Naive B cell (primary cell): ENCODE measurements at regions not wholly inside any gene's neighbourhood (a gene's known extent, or its start where the extent isn't known, plus 50 kb on each side); places are given as distances from the start of the nearest gene placed in this dataset.
"Not testable (repeated sequence)": the region's sequence is repeated elsewhere in the genome, so short reads cannot be mapped to it uniquely, and the experiment has no call there.

Experiments
- ATAC-seq, 2 donors: fragments of 150-1000 bp; cut with Tn5 transposase; 2 replicates each; pipeline ENCODE4 v1.10.0; 2021; ENCODE audit warnings: low read depth in 2 of 2, mild to moderate bottlenecking in 2 of 2, moderate library complexity in 2 of 2
- DNase-seq: peaks from one replicate; pipeline ENCODE4 v3.0.0; 2022
- H3K27ac Mint-ChIP-seq, 6 donors: one replicate each; pipeline ENCODE4 v1.8.0; 2020 to 2022; ENCODE audit warnings: mild to moderate bottlenecking in 6 of 6, mixed read lengths in 6 of 6, moderate library complexity in 5 of 6, inconsistent platforms in 2 of 6
- H3K27me3 Mint-ChIP-seq, 3 donors: one replicate each; pipeline ENCODE4 v1.8.0; 2021 to 2022; ENCODE audit warnings: mixed read lengths in 3 of 3, mild to moderate bottlenecking in 1 of 3
- H3K36me3 Mint-ChIP-seq, 2 donors: one replicate each; pipeline ENCODE4 v1.8.0; 2020 to 2022; ENCODE audit warnings: mixed read lengths in 2 of 2, inconsistent platforms in 1 of 2, mild to moderate bottlenecking in 1 of 2
- H3K4me1 Mint-ChIP-seq, 3 donors: one replicate each; pipeline ENCODE4 v1.8.0; 2020 to 2022; ENCODE audit warnings: mixed read lengths in 3 of 3, inconsistent platforms in 1 of 3, mild to moderate bottlenecking in 1 of 3, moderate library complexity in 1 of 3
- H3K4me3 Mint-ChIP-seq, 8 donors: one replicate each; pipeline ENCODE4 v1.8.0; 2020 to 2022; ENCODE audit warnings: mild to moderate bottlenecking in 8 of 8, mixed read lengths in 8 of 8, moderate library complexity in 8 of 8, inconsistent platforms in 2 of 8
- H3K9me3 Mint-ChIP-seq, 7 donors: one replicate each; pipeline ENCODE4 v1.8.0; 2020 to 2022; ENCODE audit warnings: mixed read lengths in 7 of 7, mild to moderate bottlenecking in 5 of 7, inconsistent platforms in 2 of 7, moderate library complexity in 1 of 7

DNA sequence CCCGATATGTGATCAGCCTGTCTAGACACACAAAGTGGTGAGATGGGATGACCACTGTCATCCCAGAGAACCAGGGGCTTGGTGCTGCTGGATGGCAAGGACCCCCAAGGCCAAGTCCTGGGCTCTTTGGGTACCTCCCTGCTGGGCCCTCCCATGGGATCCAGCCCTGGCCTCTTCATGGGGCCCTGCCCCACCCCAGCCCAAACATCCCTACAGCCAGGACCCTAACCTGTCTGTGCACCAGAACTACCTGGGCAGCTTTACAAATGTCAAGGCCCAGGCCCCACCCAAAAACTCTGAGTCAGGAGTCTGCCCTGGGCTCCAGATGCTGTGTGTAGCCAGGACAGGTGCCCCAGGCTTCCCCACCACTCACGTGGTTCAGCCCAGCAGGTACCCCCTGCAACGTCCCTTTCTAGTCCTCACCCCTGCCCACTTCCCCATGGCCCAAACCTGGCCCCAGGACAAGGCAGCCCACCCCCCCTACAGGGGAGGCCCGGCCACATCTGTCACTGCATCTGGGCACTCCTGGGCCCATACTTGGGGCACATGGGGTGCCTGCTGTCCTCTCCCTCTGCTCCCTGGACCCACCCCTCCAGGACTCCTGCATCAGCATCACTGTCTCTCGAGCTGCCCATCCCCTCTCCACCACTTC is 233.5 kb downstream of the TUBA3C start:
- no peaks in the 10 kb centered on the region for H3K36me3 Mint-ChIP-seq
- no peak overlapping the region for H3K4me3 Mint-ChIP-seq
- ATAC-seq (no peak), DNase-seq (no peak)
- H3K27ac Mint-ChIP-seq, result peak overlapping the region in 2 of 6 donors; percentile 52 to 90
- H3K9me3 Mint-ChIP-seq, result peaks cover 0 to 7% (median 2%) of the 10 kb centered on the region in 7 donors
- no peaks in the 10 kb centered on the region for H3K27me3 Mint-ChIP-seq
- peaks cover 0 to 4% (median 0%) of the 10 kb centered on the region in 3 donors for H3K4me1 Mint-ChIP-seq

DNA sequence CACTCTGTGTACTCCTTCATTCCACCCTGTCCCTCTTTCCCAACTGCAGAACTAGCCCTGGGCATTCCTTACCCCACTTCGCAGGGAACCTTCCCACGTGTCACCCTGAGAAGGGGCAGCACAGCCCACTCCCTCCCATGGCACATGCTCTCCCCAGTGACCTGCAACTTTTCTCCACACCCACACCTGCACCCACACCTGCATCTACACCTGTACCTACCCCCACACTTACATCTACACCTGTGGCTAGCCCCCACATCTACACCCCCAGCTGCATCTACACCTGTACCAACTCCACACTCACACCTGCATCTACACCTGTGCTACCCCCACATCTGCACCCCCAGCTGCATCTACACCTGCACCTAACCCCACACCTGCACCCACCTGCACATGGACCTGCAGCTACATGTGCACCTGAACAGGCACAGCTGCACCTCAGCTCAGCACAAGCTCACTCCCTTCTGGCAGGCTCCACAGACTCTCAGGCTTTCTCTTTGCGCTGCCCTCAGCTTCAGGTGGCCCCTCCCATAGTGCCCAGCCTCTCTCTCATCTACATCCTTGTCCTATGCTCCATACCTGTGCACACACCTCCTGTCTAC is 234.1 kb downstream of the TUBA3C start:
- Mint-ChIP-seq H3K4me1 (peaks cover 0 to 4% (median 0%) of the 10 kb centered on the region in 3 donors), H3K36me3 (no peaks in the 10 kb centered on the region), H3K27ac (peak overlapping the region in 1 of 6 donors; percentile 65), H3K27me3 (no peaks in the 10 kb centered on the region), H3K9me3 (peaks cover 0 to 7% (median 2%) of the 10 kb centered on the region in 7 donors), H3K4me3 (no peak overlapping the region)
- DNase-seq, result no peak
- no peak for ATAC-seq

DNA sequence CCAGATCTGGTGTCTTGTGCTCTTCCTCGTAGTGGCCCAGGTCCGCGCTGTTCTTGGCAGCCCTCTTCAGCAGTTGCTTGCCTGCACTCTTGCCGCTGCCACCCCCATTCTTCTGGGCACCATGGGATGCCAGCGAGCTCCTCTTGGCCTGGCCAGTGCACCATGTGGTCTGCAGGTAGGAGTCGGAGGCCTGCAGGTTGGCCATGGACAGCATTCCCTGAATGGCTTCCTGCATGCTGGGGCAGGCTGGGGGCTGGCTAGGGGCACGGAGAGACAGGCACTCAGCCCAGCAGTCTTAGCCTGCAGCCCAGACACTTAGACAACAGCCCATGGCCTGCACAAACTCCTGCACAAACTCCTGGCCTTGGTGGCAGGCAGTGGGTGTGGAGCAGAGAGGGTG is 234.9 kb downstream of the TUBA3C start:
- Mint-ChIP-seq H3K27me3 (no peaks in the 10 kb centered on the region), H3K9me3 (peaks cover 0 to 7% (median 2%) of the 10 kb centered on the region in 7 donors), H3K36me3 (no peaks in the 10 kb centered on the region), H3K4me3 (no peak overlapping the region), H3K4me1 (peaks cover 0 to 4% (median 0%) of the 10 kb centered on the region in 3 donors), H3K27ac (no peak overlapping the region)
- ATAC-seq (no peak), DNase-seq (no peak)

DNA sequence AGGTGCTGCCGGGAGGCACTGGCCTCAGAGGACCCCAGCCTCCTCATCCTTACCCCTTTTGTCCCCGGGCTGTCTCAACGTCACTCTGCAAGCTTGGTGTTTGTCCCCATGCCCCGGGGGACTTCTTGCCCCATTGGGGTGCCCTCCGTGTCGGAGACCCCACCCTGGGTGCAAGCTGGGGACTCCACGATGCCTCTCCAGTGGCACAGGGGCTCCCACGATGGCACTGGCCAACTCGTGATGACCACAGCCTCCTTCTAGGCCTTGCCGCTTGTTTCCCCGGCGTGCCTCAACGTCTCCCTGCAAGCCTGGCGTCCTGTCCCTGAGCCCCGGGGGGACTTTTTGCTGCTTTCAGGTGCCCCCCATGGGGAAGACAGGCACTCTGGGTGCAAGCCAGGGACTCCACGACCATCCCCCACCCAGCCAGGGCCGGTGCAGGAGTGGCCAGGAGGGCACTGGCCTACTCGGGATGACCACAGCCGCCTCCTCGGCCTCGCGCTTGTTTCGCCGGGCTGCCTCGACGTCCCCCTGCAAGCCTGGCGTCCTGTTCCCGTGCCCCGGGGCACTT is 237.0 kb downstream of the TUBA3C start:
- ATAC-seq (no peak), DNase-seq (no peak)
- peaks cover 0 to 4% (median 0%) of the 10 kb centered on the region in 3 donors for H3K4me1 Mint-ChIP-seq
- H3K27ac Mint-ChIP-seq, result no peak overlapping the region
- no peaks in the 10 kb centered on the region for H3K27me3 Mint-ChIP-seq
- no peaks in the 10 kb centered on the region for H3K36me3 Mint-ChIP-seq
- H3K4me3 Mint-ChIP-seq, result no peak overlapping the region
- peaks cover 0 to 7% (median 2%) of the 10 kb centered on the region in 7 donors for H3K9me3 Mint-ChIP-seq

DNA sequence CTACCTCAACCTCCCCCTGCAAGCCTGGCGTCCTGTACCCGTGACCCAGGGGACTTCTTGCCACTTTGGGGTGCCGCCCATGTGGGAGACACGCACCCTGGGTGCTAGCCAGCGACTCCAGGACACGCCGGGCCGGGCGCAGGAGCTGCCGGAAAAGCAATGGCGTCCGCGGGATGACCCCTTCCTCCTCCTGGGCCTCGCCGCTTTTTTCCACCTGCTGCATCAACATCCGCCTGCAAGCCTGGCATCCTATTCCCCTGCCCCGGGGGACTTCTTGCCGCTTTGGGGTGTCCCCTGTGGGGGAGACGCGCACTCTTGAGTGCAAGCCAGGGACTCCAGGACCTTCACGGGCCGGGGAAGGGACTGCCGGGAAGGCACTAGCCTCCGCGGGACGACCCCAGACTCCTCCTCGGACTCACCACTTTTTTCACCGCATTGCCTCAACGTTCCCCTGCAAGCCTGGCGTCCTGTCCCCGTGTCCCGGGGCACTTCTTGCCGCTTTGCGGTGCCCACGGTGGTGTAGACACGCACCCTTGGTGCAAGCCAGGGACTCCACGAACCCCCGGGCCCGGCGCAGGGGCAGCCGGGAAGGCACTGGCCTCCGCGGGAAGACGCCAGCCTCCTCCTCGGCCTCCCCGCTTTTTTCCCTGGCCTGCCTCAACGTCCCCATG is 237.8 kb downstream of the TUBA3C start:
- ATAC-seq (no peak), DNase-seq (no peak)
- Mint-ChIP-seq H3K4me3 (no peak overlapping the region), H3K27me3 (no peaks in the 10 kb centered on the region), H3K4me1 (peaks cover 0 to 4% (median 0%) of the 10 kb centered on the region in 3 donors), H3K36me3 (no peaks in the 10 kb centered on the region), H3K9me3 (peaks cover 0 to 7% (median 0%) of the 10 kb centered on the region in 7 donors), H3K27ac (no peak overlapping the region)

DNA sequence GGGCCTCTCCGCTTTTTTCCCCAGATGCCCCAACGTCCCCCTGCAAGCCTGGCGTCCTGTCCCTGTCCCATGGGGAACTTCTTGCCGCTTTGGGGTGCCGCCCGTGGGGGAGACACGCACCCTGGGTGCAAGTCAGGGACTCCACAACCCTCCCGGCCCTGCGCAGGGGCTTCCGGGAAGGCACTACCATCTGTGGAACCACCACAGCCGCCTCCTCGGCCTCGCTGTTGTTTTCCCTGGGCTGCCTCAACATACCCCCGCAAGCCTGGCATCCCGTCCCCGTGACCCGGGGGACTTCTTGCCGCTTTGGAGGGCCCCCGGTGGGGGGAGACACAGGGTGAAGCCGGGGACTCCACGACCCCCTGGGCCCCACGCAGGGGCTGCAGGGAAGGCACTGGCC is 238.4 kb downstream of the TUBA3C start:
- no peak overlapping the region for H3K27ac Mint-ChIP-seq
- H3K27me3 Mint-ChIP-seq, result no peaks in the 10 kb centered on the region
- no peak overlapping the region for H3K4me3 Mint-ChIP-seq
- peaks cover 0 to 7% (median 0%) of the 10 kb centered on the region in 7 donors for H3K9me3 Mint-ChIP-seq
- H3K36me3 Mint-ChIP-seq, result no peaks in the 10 kb centered on the region
- ATAC-seq, result no peak
- no peak for DNase-seq
- peaks cover 0 to 4% (median 0%) of the 10 kb centered on the region in 3 donors for H3K4me1 Mint-ChIP-seq

DNA sequence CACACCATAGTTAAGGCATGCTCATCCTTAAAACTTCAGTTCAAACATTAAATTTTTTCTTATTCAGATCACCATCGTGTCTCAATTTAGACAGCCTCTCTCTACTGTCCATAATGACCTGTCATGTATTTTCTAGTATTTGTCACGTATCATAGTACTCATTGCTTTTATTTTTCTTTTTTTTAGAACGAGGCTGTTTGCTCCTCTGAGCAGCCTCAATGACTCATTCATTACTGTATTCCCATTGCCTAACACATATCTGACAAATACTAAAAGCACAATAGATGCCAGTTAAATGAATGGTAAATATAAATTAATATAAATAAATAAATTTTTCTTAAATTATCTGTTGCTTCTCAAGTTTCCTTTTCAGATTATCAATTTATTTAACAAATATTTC is 245.5 kb downstream of the TUBA3C start:
- Mint-ChIP-seq H3K4me1 (no peaks in the 10 kb centered on the region), H3K27me3 (no peaks in the 10 kb centered on the region), H3K27ac (no peak overlapping the region), H3K36me3 (peaks cover 0 to 8% of the 10 kb centered on the region in 2 donors), H3K9me3 (peaks cover 0 to 15% (median 0%) of the 10 kb centered on the region in 7 donors), H3K4me3 (no peak overlapping the region)
- ATAC-seq (no peak), DNase-seq (no peak)

DNA sequence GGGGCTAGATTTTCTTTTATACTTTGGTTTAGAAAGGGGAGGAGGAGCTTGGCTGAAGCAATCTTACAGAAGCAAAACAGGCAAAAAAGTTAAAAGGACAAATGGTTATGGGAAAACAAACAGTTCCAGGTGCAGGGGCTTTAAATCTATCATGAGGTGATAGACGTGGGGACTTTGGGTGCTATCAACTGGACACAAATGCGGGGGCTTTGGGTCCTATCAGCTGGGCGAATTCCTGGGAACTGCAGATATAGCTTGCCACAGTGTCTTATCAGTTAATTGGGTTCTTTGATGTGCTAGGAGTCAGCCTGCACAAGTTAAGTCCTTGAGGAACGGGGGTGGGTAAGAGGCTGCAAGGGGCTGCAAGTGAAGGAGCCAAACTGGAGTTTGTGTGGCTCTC is 260.6 kb downstream of the TUBA3C start:
- no peak overlapping the region for H3K4me3 Mint-ChIP-seq
- peak overlapping the region in 1 of 6 donors; percentile 14 for H3K27ac Mint-ChIP-seq
- H3K4me1 Mint-ChIP-seq, result no peaks in the 10 kb centered on the region
- H3K36me3 Mint-ChIP-seq, result no peaks in the 10 kb centered on the region
- peaks cover 0 to 12% (median 0%) of the 10 kb centered on the region in 7 donors for H3K9me3 Mint-ChIP-seq
- no peaks in the 10 kb centered on the region for H3K27me3 Mint-ChIP-seq
- DNase-seq (no peak), ATAC-seq (no peak)

DNA sequence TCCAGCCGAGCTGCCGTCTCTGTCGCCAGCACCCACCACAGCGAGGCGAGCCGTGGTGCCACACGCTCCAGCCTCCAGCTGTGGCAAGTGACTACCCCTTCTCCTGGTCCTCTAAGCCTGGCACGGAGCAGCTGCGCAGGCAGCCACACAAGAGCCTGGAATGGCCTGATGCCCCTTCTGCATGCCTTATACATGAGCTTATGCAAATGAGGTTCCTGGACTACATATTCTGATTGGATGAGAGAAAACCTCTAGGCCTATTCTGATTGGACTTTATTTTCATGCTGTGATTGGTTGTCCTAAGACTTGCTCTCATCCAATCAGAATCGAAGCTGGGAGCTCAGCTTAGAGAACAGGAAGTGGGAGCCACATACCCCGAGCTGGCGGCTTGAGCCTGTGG is 276.5 kb downstream of the TUBA3C start:
- H3K4me1 Mint-ChIP-seq, H3K27me3 Mint-ChIP-seq, H3K4me3 Mint-ChIP-seq, DNase-seq, H3K27ac Mint-ChIP-seq, ATAC-seq: not testable (repeated sequence)
- H3K9me3 Mint-ChIP-seq, result peaks cover 18 to 40% (median 26%) of the 10 kb centered on the region in 7 donors
- peaks cover 0 to 19% of the 10 kb centered on the region in 2 donors for H3K36me3 Mint-ChIP-seq

DNA sequence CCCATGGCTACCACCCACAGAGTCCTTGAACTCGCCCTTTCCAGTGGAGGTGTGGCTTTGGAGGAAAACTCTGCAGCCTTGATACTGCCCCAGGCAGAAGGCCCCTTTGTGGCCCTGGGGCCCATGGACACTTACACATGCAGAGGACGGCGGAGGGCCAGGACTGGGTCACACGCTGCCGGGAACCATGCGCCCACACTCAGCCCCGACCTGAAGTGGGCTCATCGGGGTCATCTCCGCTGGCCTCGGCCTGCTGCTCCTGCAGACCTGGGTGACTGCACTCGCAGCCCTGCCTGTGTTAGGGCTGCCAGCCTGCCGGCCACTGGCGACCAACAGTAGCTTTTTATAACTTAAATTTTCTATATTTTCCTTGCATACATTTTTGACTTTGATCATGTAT is 286.2 kb downstream of the TUBA3C start:
- not testable (repeated sequence) for ATAC-seq, H3K4me1 Mint-ChIP-seq, DNase-seq, H3K36me3 Mint-ChIP-seq, H3K27me3 Mint-ChIP-seq, H3K27ac Mint-ChIP-seq, H3K4me3 Mint-ChIP-seq
- peaks cover 3 to 13% (median 7%) of the 10 kb centered on the region in 7 donors for H3K9me3 Mint-ChIP-seq

DNA sequence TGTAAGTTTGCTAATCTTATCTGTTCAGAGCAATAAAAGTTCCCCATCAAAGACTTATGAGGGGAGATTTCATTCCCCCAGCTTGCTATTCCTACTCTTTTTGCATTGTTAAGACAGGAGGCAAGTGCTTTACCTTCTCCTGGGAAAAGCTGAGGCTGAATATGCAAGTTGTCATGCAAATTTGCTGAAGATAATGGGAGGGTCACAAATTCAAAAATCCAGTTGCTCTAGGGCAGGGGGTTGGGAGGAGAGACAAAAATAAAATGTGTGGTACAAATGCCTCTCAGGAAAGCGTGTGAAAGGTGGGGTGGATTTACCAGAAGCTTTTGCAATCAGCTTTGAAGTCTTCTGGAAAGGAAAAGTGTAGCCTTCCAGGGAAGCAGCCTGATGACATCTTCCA is 290.4 kb downstream of the TUBA3C start:
- ATAC-seq, DNase-seq, H3K4me3 Mint-ChIP-seq, H3K27me3 Mint-ChIP-seq, H3K4me1 Mint-ChIP-seq, H3K36me3 Mint-ChIP-seq, H3K27ac Mint-ChIP-seq, H3K9me3 Mint-ChIP-seq: not testable (repeated sequence)

DNA sequence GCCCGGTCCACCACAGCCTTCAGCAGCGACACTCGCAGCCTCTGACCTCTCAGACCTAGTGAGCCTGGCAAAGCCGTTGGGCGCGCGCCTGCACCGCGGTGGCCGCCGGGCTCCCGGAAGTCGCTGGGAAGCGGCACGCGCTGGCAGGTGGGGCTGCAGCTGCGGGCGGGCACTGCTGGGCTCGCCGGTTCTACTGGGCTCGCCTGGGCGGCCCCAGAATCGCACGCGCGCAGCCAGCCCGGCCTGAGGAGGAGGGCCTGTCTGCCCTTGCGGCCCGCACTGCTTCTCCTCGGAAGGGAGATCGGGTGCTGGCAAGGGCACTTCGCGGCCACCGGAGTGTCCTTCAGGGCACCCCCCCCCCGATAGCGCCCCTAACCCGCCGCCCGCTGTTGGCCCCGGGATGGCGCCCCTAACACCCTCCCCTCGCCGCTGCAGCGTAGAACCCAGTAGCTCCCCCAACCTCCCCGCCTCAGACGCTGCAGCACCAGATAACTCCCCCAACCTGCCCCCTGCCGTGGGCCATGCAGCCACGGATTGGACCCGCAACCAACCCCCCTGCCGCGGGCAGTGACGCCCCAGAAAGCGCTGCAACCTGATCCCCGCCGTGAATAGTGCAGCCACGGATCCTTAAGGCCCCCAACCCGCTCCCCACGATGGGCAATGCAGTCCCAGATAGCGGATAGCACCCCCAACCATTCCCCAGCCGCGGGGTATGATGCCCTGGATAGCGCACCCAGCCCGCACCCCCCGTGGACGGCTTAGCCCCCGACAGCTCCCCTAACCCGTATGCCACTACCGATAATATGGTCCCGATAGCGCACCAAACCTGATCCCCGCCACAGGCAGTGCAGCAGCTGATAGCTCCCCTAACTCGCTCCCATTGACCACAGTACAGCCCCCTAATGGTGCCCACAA is 306.5 kb downstream of the TUBA3C start:
- peaks cover 0 to 15% (median 0%) of the 10 kb centered on the region in 3 donors for H3K27me3 Mint-ChIP-seq
- not testable (repeated sequence) for H3K36me3 Mint-ChIP-seq, H3K27ac Mint-ChIP-seq, H3K4me1 Mint-ChIP-seq, ATAC-seq
- peak; percentile 31 for DNase-seq
- peaks cover 2 to 12% (median 5%) of the 10 kb centered on the region in 7 donors for H3K9me3 Mint-ChIP-seq
- peak overlapping the region in 2 of 8 donors; percentile 21 to 74 for H3K4me3 Mint-ChIP-seq

DNA sequence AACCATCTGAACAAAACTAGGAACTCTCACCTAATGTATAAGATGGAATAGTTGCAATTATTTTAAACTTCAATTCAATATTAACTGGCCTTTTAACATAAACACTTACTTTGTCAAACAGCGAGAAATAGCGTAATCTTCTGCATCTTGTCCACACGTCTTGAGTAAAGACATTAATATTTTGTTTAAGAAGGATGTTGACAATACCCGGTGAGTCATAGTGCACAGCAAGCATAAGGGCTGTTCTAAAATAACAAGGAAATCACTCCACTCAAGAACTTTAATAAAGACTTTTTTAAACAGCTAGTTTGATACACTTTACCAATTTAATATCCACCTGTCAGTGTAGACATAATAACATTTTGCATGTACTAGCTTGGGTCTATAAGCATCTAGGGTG is 311.1 kb downstream of the TUBA3C start:
- H3K9me3 Mint-ChIP-seq, H3K4me1 Mint-ChIP-seq, H3K27ac Mint-ChIP-seq, H3K4me3 Mint-ChIP-seq, H3K36me3 Mint-ChIP-seq, ATAC-seq, DNase-seq, H3K27me3 Mint-ChIP-seq: not testable (repeated sequence)
